Heart right ventricle (tissue), 16 donors: ENCODE measurements at regions not wholly inside any gene's neighbourhood (a gene's known extent, or its start where the extent isn't known, plus 50 kb on each side); places are given as distances from the start of the nearest gene placed in this dataset.

Experiments
- ATAC-seq, 8 donors: fragments of 200-7000 bp; cut with Tn5 transposase; one replicate each; pipeline ENCODE4 v1.9.1; 2020; ENCODE audit warnings: mild to moderate bottlenecking in 8 of 8, moderate library complexity in 8 of 8, moderate number of reproducible peaks in 1 of 8
- DNase-seq, 2 donors: peaks; one replicate each; pipeline ENCODE4 v3.0.0-alpha.2; 2020
- H3K27ac ChIP-seq, 10 donors: fragments of 200-600 bp; sonication (generic) in 2 of 10; one replicate each; pipeline versions ENCODE4 v1.5.0 to v1.8.0; 2020 to 2022; ENCODE audit warnings: mild to moderate bottlenecking in 3 of 10
- H3K27me3 ChIP-seq, 7 donors: fragments of 200-600 bp; one replicate each; pipeline ENCODE4 v1.8.0; 2021 to 2022; ENCODE audit warnings: mild to moderate bottlenecking in 2 of 7
- H3K36me3 ChIP-seq, 9 donors: fragments of 200-600 bp; sonication (generic) in 1 of 9; one replicate each; pipeline versions ENCODE4 v1.5.0 to v1.8.0; 2020 to 2022; ENCODE audit warnings: mild to moderate bottlenecking in 2 of 9
- H3K4me1 ChIP-seq, 9 donors: fragments of 200-600 bp; sonication (generic) in 1 of 9; one replicate each; pipeline versions ENCODE4 v1.5.0 to v1.8.0; 2020 to 2022; ENCODE audit warnings: mild to moderate bottlenecking in 4 of 9
- H3K4me3 ChIP-seq, 10 donors: fragments of 200-600 bp; sonication (generic) in 2 of 10; one replicate each; pipeline versions ENCODE4 v1.5.0 to v1.8.0; 2020 to 2022; ENCODE audit warnings: mild to moderate bottlenecking in 7 of 10, moderate library complexity in 2 of 10
- H3K9me3 ChIP-seq, 11 donors: fragments of 200-600 bp in 10 of 11; sonication (generic) in 2 of 11; one replicate each; pipeline versions ENCODE4 v1.5.0 to v1.8.0; 2013 to 2022; ENCODE audit warnings: mild to moderate bottlenecking in 2 of 11, control low read depth in 1 of 11, moderate library complexity in 1 of 11
- CTCF ChIP-seq, 9 donors: fragments of 200-600 bp; sonication (generic) in 2 of 9; IDR thresholded peaks; one replicate each; pipeline versions ENCODE4 v1.5.0 to v1.8.0; 2021 to 2022; ENCODE audit warnings: antibody characterized with exemption in 9 of 9, mild to moderate bottlenecking in 5 of 9, moderate library complexity in 1 of 9
- WGBS, 2 donors: extraction: QIAGEN DNeasy Blood & Tissue Kit; methylation state at CpG; one replicate each; pipeline ENCODE4 v1.1.7; 2013; ENCODE audit warnings: inconsistent platforms in 1 of 2; 5-methylcytosine and 5-hydroxymethylcytosine counted together
- intact Hi-C, 10 donors: fragments of 100-400 bp; cut with DNase I; formaldehyde crosslinking; loops; one replicate each; pipeline versions ENCODE4 v1.11.1 to v1.14.2; 2022
- donor health status: Arrhythmogenic right ventricular cardiomyopathy.
- donor health status: ischemic (EF 13 %, LVEDD 7.1; RV severe dilation, severe dysfunction).
- donor health status: healthy with polysubstance abuse.
- donor health status: DM: no; HTN: yes; CAD: no.
- donor health status: DM: no; HTN: no; CAD: no.
- donor health status: ischemic (EF 25% LVEDD 6.9; RV normal size, moderate dysfunction).
- donor health status: ischemic (EF 25% LVEDD 5.7; RV mildly dilated, moderate dysfunction).
- donor health status: healthy.
- donor health status: DM: yes; HTN: yes; CAD: no.
- donor health status: Ischemic cardiomyopathy.
- donor health status: ischemic (EF 35%, LVEDD 5.7; RV mildly dilated, moderate dysfunction).
- donor health status: nonischemic (EF 11% LVEDD 7.7; RV severe dilation, severe dysfunction).
- donor health status: DM: yes; HTN: yes; CAD: no.
- donor health status: PGD.
- donor health status: ischemic (EF 29% LVEDD 5.4; RV normal size, mild dysfunction).
- donor health status: nonischemic (EF 23%, LVEDD 6.1; RV moderate dilation, normal function).

- Histone ChIP-seq H3K36me3 (no peaks in the 10 kb centered on the region), H3K9me3 (no peaks in the 10 kb centered on the region), H3K27ac (no peak overlapping the region), H3K4me3 (no peak overlapping the region), H3K4me1 (no peaks in the 10 kb centered on the region), H3K27me3 (no peaks in the 10 kb centered on the region)
- WGBS, 2 donors = 65 to 70% methylated on average over 3 of the region's 3 CpGs
- no peak for DNase-seq
- peak in 3 of 8 donors; percentile 26 to 43 (median 33) for ATAC-seq
- no peak for TF ChIP-seq CTCF (IDR thresholded peaks at IDR 0.05)
- intact Hi-C loops = no loop called here
These were observed 179.9 kb upstream of the NCKAP5 start for GRCh38 chr2:133748007-133748700.

DNA sequence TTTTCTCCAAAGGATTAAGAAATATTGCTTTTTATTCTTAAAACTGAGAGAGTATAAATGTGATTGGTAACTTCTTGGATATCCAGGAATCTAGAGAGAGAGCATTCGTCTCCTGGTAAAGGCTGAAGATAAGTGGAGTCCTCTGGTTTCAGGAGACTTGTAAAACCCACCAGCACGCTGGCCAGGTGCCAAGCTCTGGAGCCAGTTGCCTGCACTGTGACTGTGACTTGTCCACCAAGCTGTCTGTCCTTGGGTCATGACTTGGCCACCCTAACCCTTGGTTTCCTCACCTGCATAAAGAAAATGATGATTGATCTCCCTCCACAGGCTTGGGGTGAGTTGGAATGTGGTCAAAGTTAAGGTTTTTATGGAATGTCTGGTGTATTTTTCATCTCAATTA lies 185.4 kb upstream of the NCKAP5 start:
- no peaks in the 10 kb centered on the region for H3K27me3 ChIP-seq
- intact Hi-C loops = no loop called here
- no peak for TF ChIP-seq CTCF (IDR thresholded peaks at IDR 0.05)
- H3K4me1 ChIP-seq = peaks cover 0 to 24% (median 6%) of the 10 kb centered on the region in 9 donors
- H3K27ac ChIP-seq = no peak overlapping the region
- H3K4me3 ChIP-seq = no peak overlapping the region
- ATAC-seq (no peak), DNase-seq (peak in 1 of 2 donors; percentile 28)
- no peaks in the 10 kb centered on the region for H3K9me3 ChIP-seq
- 40% methylated on average over 2 of the region's 2 CpGs for WGBS, 2 donors
- no peaks in the 10 kb centered on the region for H3K36me3 ChIP-seq

- peak in 1 of 2 donors; percentile 32 for DNase-seq
- peaks cover 0 to 24% (median 6%) of the 10 kb centered on the region in 9 donors for H3K4me1 ChIP-seq
- H3K4me3 ChIP-seq = no peak overlapping the region
- no peaks in the 10 kb centered on the region for H3K36me3 ChIP-seq
- H3K9me3 ChIP-seq = no peaks in the 10 kb centered on the region
- TF ChIP-seq CTCF (IDR thresholded peaks at IDR 0.05) = no peak
- peak; percentile 75 to 93 (median 88) for ATAC-seq
- 20 to 26% methylated on average over 6 of the region's 6 CpGs for WGBS, 2 donors
- intact Hi-C loops = loop anchor here in 1 of 10 donors (5.0 kb wide), 1 partner anchor 83 kb away; no protein-coding TSS in a partner anchor
- H3K27ac ChIP-seq = peak overlapping the region in 9 of 10 donors; percentile 32 to 77 (median 53)
- no peaks in the 10 kb centered on the region for H3K27me3 ChIP-seq
These were observed 187.4 kb upstream of the NCKAP5 start for GRCh38 chr2:133755480-133756300.

- Histone ChIP-seq H3K36me3 (no peaks in the 10 kb centered on the region), H3K9me3 (no peaks in the 10 kb centered on the region), H3K4me3 (no peak overlapping the region), H3K27ac (peak overlapping the region in 1 of 10 donors; percentile 45), H3K4me1 (peaks cover 0 to 24% (median 6%) of the 10 kb centered on the region in 9 donors), H3K27me3 (no peaks in the 10 kb centered on the region)
- DNase-seq = no peak
- ATAC-seq = peak in 4 of 8 donors; percentile 25 to 61 (median 38)
- no peak for TF ChIP-seq CTCF (IDR thresholded peaks at IDR 0.05)
- 32 to 35% methylated on average over 1 of the region's 1 CpG for WGBS, 2 donors
- intact Hi-C loops = loop anchor here in 1 of 10 donors (5.0 kb wide), 1 partner anchor 85 kb away; no protein-coding TSS in a partner anchor
These were observed 188.6 kb upstream of the NCKAP5 start for GRCh38 chr2:133756833-133757232.
